ENCODE measurements at regions not wholly inside any gene's neighbourhood (a gene's known extent, or its start where the extent isn't known, plus 50 kb on each side); places are given as distances from the start of the nearest gene placed in this dataset.

DNA sequence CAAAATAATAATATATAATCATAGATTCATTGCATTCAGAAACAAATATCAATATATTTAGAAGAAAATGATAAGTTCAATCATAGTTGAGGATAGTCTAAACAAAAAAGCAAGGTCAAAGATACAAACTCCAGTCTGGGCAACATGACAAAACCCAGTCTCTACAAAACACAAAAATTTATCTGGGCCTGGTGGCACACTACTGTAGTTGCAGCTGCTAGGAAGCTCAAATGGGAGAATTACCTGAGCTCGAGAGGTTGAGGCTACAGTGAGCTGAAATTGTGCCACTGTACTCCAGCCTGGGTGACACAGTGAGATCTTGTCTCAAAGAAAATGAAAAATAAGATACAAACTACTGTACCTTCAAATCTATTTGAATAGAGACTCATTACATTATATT is 52.7 kb upstream of the ANXA10 start:
- ChIA-PET CTCF (ENCODE audit: low intra/inter-chr PET ratio, low total read pairs) (no interaction called here), POLR2A (no interaction called here)
- Histone ChIP-seq H3K9ac (ENCODE audit: insufficient read depth, low read depth, low read length) (no peak overlapping the region), H3K9me3 (ENCODE audit: low read length) (no peaks in the 10 kb centered on the region), H3K4me2 (ENCODE audit: low read depth, low read length) (no peak overlapping the region), H3K27me3 (ENCODE audit: control insufficient read depth in 1 of 2, insufficient read depth in 2 of 2, low read length in 2 of 2) (no peaks in the 10 kb centered on the region), H2AFZ (ENCODE audit: low read length) (no peak overlapping the region), H3K79me2 (ENCODE audit: insufficient read depth, low read length) (no peaks in the 10 kb centered on the region), H4K20me1 (ENCODE audit: insufficient read depth, low read length) (no peaks in the 10 kb centered on the region), H3K36me3 (replicated peaks in 1 of 2; ENCODE audit: control insufficient read depth in 1 of 2, insufficient read depth in 2 of 2, low read length in 2 of 2) (no peaks in the 10 kb centered on the region), H3K27ac (ENCODE audit: extremely low read length, insufficient read depth, low read length) (no peak overlapping the region), H3K4me1 (ENCODE audit: insufficient read depth, low read length) (no peaks in the 10 kb centered on the region), H3K4me3 (replicated peaks in 1 of 3; ENCODE audit: insufficient read depth in 1 of 3, low read depth in 2 of 3, low read length in 3 of 3) (no peak overlapping the region)
- 0% methylated on average over 1 of the region's 1 CpG for WGBS (ENCODE audit: low lambda C conversion rate)
- FAIRE-seq (no peak), DNase-seq (ENCODE audit: low spot score) (no peak), ATAC-seq (no peak)
- intact Hi-C loops (cut with micrococcal nuclease; ENCODE audit: unreplicated experiment) (no loop called here), in situ Hi-C loops (cut with HindIII; ENCODE audit: extremely low pct_ligation_motif_present, low pct_unique_long_range_greater_than_20kb) (no loop called here)
- no TSS peak for BruUV-seq (replicated peaks)
- TF ChIP-seq ZBTB42 (CRISPR knock-in tag; IDR thresholded peaks at IDR 0.05) (no peak), ZBTB38 (CRISPR knock-in tag; IDR thresholded peaks at IDR 0.05) (no peak), ZMYM2 (CRISPR knock-in tag; IDR thresholded peaks at IDR 0.05) (no peak), ZNF382 (CRISPR knock-in tag; IDR thresholded peaks at IDR 0.05; ENCODE audit: borderline replicate concordance) (no peak), ZNF451 (CRISPR knock-in tag; IDR thresholded peaks at IDR 0.05) (no peak), ZNF20 (CRISPR knock-in tag; IDR thresholded peaks at IDR 0.05) (no peak), ZNF747 (CRISPR knock-in tag; IDR thresholded peaks at IDR 0.05; ENCODE audit: borderline replicate concordance) (no peak)
- TF ChIP-seq, protein P1, sequence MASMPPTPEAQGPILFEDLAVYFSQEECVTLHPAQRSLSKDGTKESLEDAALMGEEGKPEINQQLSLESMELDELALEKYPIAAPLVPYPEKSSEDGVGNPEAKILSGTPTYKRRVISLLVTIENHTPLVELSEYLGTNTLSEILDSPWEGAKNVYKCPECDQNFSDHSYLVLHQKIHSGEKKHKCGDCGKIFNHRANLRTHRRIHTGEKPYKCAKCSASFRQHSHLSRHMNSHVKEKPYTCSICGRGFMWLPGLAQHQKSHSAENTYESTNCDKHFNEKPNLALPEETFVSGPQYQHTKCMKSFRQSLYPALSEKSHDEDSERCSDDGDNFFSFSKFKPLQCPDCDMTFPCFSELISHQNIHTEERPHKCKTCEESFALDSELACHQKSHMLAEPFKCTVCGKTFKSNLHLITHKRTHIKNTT (CRISPR knock-in tag; IDR thresholded peaks at IDR 0.05) = no peak
- TF ChIP-seq, protein P2, sequence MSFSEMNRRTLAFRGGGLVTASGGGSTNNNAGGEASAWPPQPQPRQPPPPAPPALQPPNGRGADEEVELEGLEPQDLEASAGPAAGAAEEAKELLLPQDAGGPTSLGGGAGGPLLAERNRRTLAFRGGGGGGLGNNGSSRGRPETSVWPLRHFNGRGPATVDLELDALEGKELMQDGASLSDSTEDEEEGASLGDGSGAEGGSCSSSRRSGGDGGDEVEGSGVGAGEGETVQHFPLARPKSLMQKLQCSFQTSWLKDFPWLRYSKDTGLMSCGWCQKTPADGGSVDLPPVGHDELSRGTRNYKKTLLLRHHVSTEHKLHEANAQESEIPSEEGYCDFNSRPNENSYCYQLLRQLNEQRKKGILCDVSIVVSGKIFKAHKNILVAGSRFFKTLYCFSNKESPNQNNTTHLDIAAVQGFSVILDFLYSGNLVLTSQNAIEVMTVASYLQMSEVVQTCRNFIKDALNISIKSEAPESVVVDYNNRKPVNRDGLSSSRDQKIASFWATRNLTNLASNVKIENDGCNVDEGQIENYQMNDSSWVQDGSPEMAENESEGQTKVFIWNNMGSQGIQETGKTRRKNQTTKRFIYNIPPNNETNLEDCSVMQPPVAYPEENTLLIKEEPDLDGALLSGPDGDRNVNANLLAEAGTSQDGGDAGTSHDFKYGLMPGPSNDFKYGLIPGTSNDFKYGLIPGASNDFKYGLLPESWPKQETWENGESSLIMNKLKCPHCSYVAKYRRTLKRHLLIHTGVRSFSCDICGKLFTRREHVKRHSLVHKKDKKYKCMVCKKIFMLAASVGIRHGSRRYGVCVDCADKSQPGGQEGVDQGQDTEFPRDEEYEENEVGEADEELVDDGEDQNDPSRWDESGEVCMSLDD (CRISPR knock-in tag; IDR thresholded peaks at IDR 0.05; ENCODE audit: borderline replicate concordance) = no peak
- TF ChIP-seq, protein P3, sequence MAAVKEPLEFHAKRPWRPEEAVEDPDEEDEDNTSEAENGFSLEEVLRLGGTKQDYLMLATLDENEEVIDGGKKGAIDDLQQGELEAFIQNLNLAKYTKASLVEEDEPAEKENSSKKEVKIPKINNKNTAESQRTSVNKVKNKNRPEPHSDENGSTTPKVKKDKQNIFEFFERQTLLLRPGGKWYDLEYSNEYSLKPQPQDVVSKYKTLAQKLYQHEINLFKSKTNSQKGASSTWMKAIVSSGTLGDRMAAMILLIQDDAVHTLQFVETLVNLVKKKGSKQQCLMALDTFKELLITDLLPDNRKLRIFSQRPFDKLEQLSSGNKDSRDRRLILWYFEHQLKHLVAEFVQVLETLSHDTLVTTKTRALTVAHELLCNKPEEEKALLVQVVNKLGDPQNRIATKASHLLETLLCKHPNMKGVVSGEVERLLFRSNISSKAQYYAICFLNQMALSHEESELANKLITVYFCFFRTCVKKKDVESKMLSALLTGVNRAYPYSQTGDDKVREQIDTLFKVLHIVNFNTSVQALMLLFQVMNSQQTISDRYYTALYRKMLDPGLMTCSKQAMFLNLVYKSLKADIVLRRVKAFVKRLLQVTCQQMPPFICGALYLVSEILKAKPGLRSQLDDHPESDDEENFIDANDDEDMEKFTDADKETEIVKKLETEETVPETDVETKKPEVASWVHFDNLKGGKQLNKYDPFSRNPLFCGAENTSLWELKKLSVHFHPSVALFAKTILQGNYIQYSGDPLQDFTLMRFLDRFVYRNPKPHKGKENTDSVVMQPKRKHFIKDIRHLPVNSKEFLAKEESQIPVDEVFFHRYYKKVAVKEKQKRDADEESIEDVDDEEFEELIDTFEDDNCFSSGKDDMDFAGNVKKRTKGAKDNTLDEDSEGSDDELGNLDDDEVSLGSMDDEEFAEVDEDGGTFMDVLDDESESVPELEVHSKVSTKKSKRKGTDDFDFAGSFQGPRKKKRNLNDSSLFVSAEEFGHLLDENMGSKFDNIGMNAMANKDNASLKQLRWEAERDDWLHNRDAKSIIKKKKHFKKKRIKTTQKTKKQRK (IDR thresholded peaks at IDR 0.05; ENCODE audit: low read length) = no peak
- TF ChIP-seq, protein P4, sequence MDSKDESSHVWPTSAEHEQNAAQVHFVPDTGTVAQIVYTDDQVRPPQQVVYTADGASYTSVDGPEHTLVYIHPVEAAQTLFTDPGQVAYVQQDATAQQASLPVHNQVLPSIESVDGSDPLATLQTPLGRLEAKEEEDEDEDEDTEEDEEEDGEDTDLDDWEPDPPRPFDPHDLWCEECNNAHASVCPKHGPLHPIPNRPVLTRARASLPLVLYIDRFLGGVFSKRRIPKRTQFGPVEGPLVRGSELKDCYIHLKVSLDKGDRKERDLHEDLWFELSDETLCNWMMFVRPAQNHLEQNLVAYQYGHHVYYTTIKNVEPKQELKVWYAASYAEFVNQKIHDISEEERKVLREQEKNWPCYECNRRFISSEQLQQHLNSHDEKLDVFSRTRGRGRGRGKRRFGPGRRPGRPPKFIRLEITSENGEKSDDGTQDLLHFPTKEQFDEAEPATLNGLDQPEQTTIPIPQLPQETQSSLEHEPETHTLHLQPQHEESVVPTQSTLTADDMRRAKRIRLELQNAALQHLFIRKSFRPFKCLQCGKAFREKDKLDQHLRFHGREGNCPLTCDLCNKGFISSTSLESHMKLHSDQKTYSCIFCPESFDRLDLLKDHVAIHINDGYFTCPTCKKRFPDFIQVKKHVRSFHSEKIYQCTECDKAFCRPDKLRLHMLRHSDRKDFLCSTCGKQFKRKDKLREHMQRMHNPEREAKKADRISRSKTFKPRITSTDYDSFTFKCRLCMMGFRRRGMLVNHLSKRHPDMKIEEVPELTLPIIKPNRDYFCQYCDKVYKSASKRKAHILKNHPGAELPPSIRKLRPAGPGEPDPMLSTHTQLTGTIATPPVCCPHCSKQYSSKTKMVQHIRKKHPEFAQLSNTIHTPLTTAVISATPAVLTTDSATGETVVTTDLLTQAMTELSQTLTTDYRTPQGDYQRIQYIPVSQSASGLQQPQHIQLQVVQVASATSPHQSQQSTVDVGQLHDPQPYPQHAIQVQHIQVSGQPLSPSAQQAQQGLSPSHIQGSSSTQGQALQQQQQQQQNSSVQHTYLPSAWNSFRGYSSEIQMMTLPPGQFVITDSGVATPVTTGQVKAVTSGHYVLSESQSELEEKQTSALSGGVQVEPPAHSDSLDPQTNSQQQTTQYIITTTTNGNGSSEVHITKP (CRISPR knock-in tag; IDR thresholded peaks at IDR 0.05; ENCODE audit: low read depth) = no peak

Data from HepG2 (cell line).